SK-N-SH (cell line): ENCODE measurements at regions not wholly inside any gene's neighbourhood (a gene's known extent, or its start where the extent isn't known, plus 50 kb on each side); places are given as distances from the start of the nearest gene placed in this dataset.

Experiments used
- CTCF ChIA-PET: fragments of 300-600, 350-600 bp; formaldehyde crosslinking; extraction: SDS; loops from one replicate; lab custom pipeline; 2021; lab: Yijun Ruan, JAX
- POLR2A ChIA-PET: fragments of 350-600 bp; sonication (Branson Sonifier 250); formaldehyde crosslinking; extraction: SDS; loops from one replicate; lab custom pipeline; 2020; ENCODE audit warnings: antibody characterized with exemption, inconsistent platforms; lab: Yijun Ruan, JAX
- DNase-seq: peaks from one replicate; pipeline ENCODE4 v3.0.0; 2012
- H2AFZ ChIP-seq: fragments of 200-600 bp; sonication (generic); 2 replicates; pipeline ENCODE4 v1.8.1; 2016; ENCODE audit warnings: antibody characterized with exemption, mild to moderate bottlenecking, low read depth
- H3F3A ChIP-seq: fragments of 200-600 bp; sonication (generic); replicated peaks from 2 replicates; pipeline ENCODE3; 2016; ENCODE audit warnings: antibody characterized with exemption, mild to moderate bottlenecking; ENCODE audit not compliant: insufficient read depth
- H3K27ac ChIP-seq, 2 experiments: fragments of 200-500 bp in 1 of 2; fragments of 200-600 bp in 1 of 2; sonication (Bioruptor generic) in 1 of 2; sonication (generic), shearing (Covaris generic) in 1 of 2; 2 replicates each; pipeline versions ENCODE4 v1.5.1 to v1.6.1; 2014 to 2016; ENCODE audit warnings: low read depth in 2 of 2, inconsistent platforms in 1 of 2, low read length in 1 of 2, mild to moderate bottlenecking in 1 of 2, mixed read lengths in 1 of 2
- H3K27me3 ChIP-seq: fragments of 200-600 bp; sonication (generic), shearing (Covaris generic); 2 replicates; pipeline ENCODE4 v1.6.1; 2016; ENCODE audit warnings: mixed run types; ENCODE audit not compliant: insufficient read depth
- H3K36me3 ChIP-seq, 2 experiments: fragments of 200-500 bp in 1 of 2; fragments of 200-600 bp in 1 of 2; sonication (Bioruptor generic) in 1 of 2; sonication (generic) in 1 of 2; replicated peaks in 1 of 2; 2 replicates each; pipeline versions ENCODE3 to v1.5.1; 2014 to 2016; ENCODE audit warnings: low read length in 1 of 2, mild to moderate bottlenecking in 1 of 2; ENCODE audit not compliant: insufficient read depth in 2 of 2, control insufficient read depth in 1 of 2
- H3K4me1 ChIP-seq, 2 experiments: fragments of 200-500 bp in 1 of 2; fragments of 200-600 bp in 1 of 2; sonication (Bioruptor generic) in 1 of 2; sonication (generic), shearing (Covaris generic) in 1 of 2; 2 replicates each; pipeline versions ENCODE4 v1.5.1 to v1.6.1; 2014 to 2016; ENCODE audit warnings: low read depth in 1 of 2, low read length in 1 of 2, mixed run types in 1 of 2; ENCODE audit not compliant: insufficient read depth in 2 of 2, control insufficient read depth in 1 of 2
- H3K4me2 ChIP-seq: fragments of 200-600 bp; sonication (generic), shearing (Covaris generic); 2 replicates; pipeline ENCODE4 v1.6.1; 2017; ENCODE audit warnings: mixed run types
- H3K4me3 ChIP-seq, 2 experiments: fragments of 200-500 bp in 1 of 2; fragments of 200-600 bp in 1 of 2; sonication (Bioruptor generic) in 1 of 2; sonication (generic), shearing (Covaris generic) in 1 of 2; 2 replicates each; pipeline versions ENCODE4 v1.5.1 to v1.8.1; 2014 to 2016; ENCODE audit warnings: low read depth in 2 of 2, inconsistent platforms in 1 of 2, low read length in 1 of 2, mild to moderate bottlenecking in 1 of 2, mixed read lengths in 1 of 2, moderate library complexity in 1 of 2
- H3K79me2 ChIP-seq: fragments of 200-600 bp; sonication (generic); 2 replicates; pipeline ENCODE4 v1.8.1; 2017; ENCODE audit warnings: mild to moderate bottlenecking; ENCODE audit not compliant: insufficient read depth
- H3K9ac ChIP-seq: fragments of 200-600 bp; sonication (generic); 2 replicates; pipeline ENCODE4 v1.6.1; 2017; ENCODE audit warnings: mixed run types
- H3K9me2 ChIP-seq: fragments of 200-600 bp; sonication (generic); 2 replicates; pipeline ENCODE4 v1.6.1; 2017; ENCODE audit warnings: mixed run types
- H3K9me3 ChIP-seq: fragments of 200-600 bp; sonication (generic); 2 replicates; pipeline ENCODE4 v1.6.1; 2017; ENCODE audit warnings: mixed run types, mild to moderate bottlenecking, moderate library complexity
- H4K20me1 ChIP-seq: fragments of 200-600 bp; sonication (generic); 2 replicates; pipeline ENCODE4 v1.6.1; 2017; ENCODE audit warnings: mild to moderate bottlenecking, mixed run types; ENCODE audit not compliant: insufficient read depth
- CHD2 ChIP-seq: fragments of 150-350 bp; IDR thresholded peaks from 2 replicates; pipeline ENCODE4 v1.6.1; 2018; ENCODE audit warnings: low read length; ENCODE audit not compliant: partially characterized antibody
- ELF1 ChIP-seq: IDR thresholded peaks from 2 replicates; pipeline ENCODE4 v1.4.0; 2012
- FOSL2 ChIP-seq: IDR thresholded peaks from 2 replicates; pipeline ENCODE4 v1.4.0; 2012; ENCODE audit warnings: low read depth, mild to moderate bottlenecking, moderate library complexity, borderline replicate concordance
- FOXJ3 ChIP-seq: sonication (generic); formaldehyde crosslinking; IDR thresholded peaks from 2 replicates; pipeline ENCODE4 v1.5.1; 2020; ENCODE audit warnings: mild to moderate bottlenecking, missing genetic modification reagents
- FOXM1 ChIP-seq: IDR thresholded peaks from 2 replicates; pipeline ENCODE4 v1.4.0; 2012; ENCODE audit warnings: low read depth, mild to moderate bottlenecking
- GATA2 ChIP-seq: sonication (generic); formaldehyde crosslinking; IDR thresholded peaks from 2 replicates; pipeline ENCODE4 v1.5.0; 2020; ENCODE audit warnings: mild to moderate bottlenecking, missing genetic modification reagents
- JUND ChIP-seq: IDR thresholded peaks from 2 replicates; pipeline ENCODE4 v1.4.0; 2012
- RAD21 ChIP-seq: IDR thresholded peaks from 2 replicates; pipeline ENCODE4 v1.6.1; 2012; ENCODE audit warnings: mild to moderate bottlenecking, low read length
- RCOR1 ChIP-seq: fragments of 150-350 bp; IDR thresholded peaks from 2 replicates; pipeline ENCODE4 v1.6.1; 2017; ENCODE audit warnings: antibody characterized with exemption, low read length
- RXRA ChIP-seq: IDR thresholded peaks from 2 replicates; pipeline ENCODE4 v1.4.0; 2012; ENCODE audit warnings: low read depth, mild to moderate bottlenecking, borderline replicate concordance
- SMC3 ChIP-seq: IDR thresholded peaks from 2 replicates; pipeline ENCODE4 v1.6.1; 2012; ENCODE audit warnings: low read depth, low read length, improper control_type of control experiment
- TCF12 ChIP-seq: IDR thresholded peaks from 2 replicates; pipeline ENCODE4 v1.4.0; 2012
- TEAD4 ChIP-seq: IDR thresholded peaks from 2 replicates; pipeline ENCODE4 v1.4.0; 2012; ENCODE audit warnings: mild to moderate bottlenecking, borderline replicate concordance; ENCODE audit not compliant: insufficient read depth
- WGBS: methylation state at CpG from one replicate; pipeline ENCODE4 v1.1.6; 2017; ENCODE audit warnings: low lambda C conversion rate; 5-methylcytosine and 5-hydroxymethylcytosine counted together
- TF ChIP-seq, protein P1 (sequence below): IDR thresholded peaks from 2 replicates; pipeline ENCODE4 v1.6.1; 2012; ENCODE audit warnings: mild to moderate bottlenecking, low read depth, low read length, moderate library complexity
- TF ChIP-seq, protein P2 (sequence below): IDR thresholded peaks from 2 replicates; pipeline ENCODE4 v1.4.0; 2012; ENCODE audit warnings: low read depth, borderline replicate concordance
- TF ChIP-seq, protein P3 (sequence below): fragments of 200-600 bp; sonication (generic); IDR thresholded peaks from 2 replicates; pipeline ENCODE4 v1.6.1; 2017; ENCODE audit warnings: antibody characterized with exemption, mild to moderate bottlenecking, moderate library complexity

DNA sequence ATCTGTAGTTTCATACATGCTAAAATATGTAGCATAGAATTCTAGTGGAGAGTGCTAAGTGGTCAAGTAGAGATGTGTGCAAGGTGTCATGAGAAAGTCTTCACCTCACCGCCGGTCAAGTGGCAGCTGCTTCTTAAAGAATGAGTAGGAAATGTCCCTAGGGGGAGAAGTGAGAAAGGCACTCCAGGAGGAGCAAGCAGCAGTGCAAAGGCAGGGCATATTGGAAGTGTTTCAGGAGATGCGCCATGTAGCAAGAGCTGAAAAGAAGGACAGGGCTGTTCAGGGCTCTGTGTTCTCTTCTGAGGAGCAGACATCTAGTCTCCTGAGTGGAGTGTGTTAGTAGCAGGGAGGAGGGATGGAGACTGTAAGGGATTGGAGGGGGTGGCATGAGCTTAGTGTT is 312.4 kb upstream of the SEMA6D start:
- Histone ChIP-seq H2AFZ (no peak overlapping the region), H3K27ac (no peak overlapping the region), H3F3A (no peaks in the 10 kb centered on the region), H4K20me1 (no peaks in the 10 kb centered on the region), H3K9me3 (no peaks in the 10 kb centered on the region), H3K9me2 (no peaks in the 10 kb centered on the region), H3K36me3 (no peaks in the 10 kb centered on the region), H3K79me2 (no peaks in the 10 kb centered on the region)
- TF ChIP-seq ELF1 (no peak), TEAD4 (no peak), TCF12 (no peak), SMC3 (no peak), RAD21 (no peak)
- TF ChIP-seq, protein P1, sequence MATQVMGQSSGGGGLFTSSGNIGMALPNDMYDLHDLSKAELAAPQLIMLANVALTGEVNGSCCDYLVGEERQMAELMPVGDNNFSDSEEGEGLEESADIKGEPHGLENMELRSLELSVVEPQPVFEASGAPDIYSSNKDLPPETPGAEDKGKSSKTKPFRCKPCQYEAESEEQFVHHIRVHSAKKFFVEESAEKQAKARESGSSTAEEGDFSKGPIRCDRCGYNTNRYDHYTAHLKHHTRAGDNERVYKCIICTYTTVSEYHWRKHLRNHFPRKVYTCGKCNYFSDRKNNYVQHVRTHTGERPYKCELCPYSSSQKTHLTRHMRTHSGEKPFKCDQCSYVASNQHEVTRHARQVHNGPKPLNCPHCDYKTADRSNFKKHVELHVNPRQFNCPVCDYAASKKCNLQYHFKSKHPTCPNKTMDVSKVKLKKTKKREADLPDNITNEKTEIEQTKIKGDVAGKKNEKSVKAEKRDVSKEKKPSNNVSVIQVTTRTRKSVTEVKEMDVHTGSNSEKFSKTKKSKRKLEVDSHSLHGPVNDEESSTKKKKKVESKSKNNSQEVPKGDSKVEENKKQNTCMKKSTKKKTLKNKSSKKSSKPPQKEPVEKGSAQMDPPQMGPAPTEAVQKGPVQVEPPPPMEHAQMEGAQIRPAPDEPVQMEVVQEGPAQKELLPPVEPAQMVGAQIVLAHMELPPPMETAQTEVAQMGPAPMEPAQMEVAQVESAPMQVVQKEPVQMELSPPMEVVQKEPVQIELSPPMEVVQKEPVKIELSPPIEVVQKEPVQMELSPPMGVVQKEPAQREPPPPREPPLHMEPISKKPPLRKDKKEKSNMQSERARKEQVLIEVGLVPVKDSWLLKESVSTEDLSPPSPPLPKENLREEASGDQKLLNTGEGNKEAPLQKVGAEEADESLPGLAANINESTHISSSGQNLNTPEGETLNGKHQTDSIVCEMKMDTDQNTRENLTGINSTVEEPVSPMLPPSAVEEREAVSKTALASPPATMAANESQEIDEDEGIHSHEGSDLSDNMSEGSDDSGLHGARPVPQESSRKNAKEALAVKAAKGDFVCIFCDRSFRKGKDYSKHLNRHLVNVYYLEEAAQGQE: no peak
- TF ChIP-seq, all 33 proteins: peak for 0
- ChIA-PET POLR2A (no interaction called here), CTCF (interaction anchor here (1.4 to 3.1 kb wide), 4 partner anchors 14 to 307 kb away, joined by 3 to 12 read pairs (median 4); no protein-coding TSS in a partner anchor)
- H3K4me3 ChIP-seq: no peak overlapping the region
- H3K9ac ChIP-seq: no peak overlapping the region
- WGBS: 71% methylated on average over 3 of the region's 3 CpGs
- H3K4me1 ChIP-seq: peaks cover 0 to 6% of the 10 kb centered on the region in 2 experiments; a peak in 2 of 4 replicates
- H3K4me2 ChIP-seq: no peak overlapping the region
- DNase-seq: no peak
- H3K27me3 ChIP-seq: no peaks in the 10 kb centered on the region

DNA sequence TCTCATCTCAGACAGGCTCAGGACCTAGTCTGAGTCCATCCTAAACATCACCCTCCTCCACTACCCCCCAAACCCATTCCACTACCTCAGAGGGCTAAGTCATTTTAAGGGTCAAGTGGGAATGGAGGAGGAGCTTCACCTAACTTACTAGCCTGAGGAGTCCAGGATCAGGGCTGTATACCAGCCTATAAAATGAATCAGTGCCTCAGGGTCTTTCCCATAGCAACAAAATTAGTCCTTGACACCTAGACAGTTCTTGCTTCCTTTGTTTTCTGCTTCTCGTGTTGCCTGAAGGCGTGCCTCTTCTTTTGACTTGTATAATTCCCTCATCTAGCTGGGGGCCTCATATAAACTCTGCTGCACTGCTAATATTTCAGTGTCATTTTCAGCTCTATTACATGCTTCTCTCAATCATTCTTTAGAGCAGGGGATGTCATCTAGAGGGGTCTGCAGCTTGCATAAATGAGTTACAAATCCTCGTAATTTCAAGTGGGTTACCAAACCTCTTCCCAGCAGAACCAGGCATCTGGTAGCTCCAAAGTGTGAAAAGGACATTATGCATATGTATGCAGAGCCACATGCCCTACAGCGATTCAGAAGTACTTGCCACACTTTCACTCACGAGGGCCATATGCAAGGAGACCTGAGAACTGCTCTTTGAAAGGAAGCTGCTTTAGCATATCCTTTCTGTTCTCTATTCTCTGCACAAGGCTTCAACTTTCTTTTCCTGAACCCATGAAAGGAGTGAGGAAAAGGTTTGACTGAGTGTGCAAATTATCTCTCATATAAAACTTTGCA is 311.7 kb upstream of the SEMA6D start:
- CTCF ChIA-PET: interaction anchor here (0.7 to 3.1 kb wide), 5 partner anchors 13 to 306 kb away, joined by 3 to 12 read pairs (median 3); no protein-coding TSS in a partner anchor
- POLR2A ChIA-PET: no interaction called here
- TF ChIP-seq CHD2 (no peak), SMC3 (no peak), FOXJ3 (CRISPR knock-in tag) (no peak), FOSL2 (no peak), ELF1 (no peak), JUND (no peak), TEAD4 (no peak), RXRA (no peak), GATA2 (CRISPR knock-in tag) (no peak), RCOR1 (no peak), FOXM1 (no peak)
- TF ChIP-seq, protein P2, sequence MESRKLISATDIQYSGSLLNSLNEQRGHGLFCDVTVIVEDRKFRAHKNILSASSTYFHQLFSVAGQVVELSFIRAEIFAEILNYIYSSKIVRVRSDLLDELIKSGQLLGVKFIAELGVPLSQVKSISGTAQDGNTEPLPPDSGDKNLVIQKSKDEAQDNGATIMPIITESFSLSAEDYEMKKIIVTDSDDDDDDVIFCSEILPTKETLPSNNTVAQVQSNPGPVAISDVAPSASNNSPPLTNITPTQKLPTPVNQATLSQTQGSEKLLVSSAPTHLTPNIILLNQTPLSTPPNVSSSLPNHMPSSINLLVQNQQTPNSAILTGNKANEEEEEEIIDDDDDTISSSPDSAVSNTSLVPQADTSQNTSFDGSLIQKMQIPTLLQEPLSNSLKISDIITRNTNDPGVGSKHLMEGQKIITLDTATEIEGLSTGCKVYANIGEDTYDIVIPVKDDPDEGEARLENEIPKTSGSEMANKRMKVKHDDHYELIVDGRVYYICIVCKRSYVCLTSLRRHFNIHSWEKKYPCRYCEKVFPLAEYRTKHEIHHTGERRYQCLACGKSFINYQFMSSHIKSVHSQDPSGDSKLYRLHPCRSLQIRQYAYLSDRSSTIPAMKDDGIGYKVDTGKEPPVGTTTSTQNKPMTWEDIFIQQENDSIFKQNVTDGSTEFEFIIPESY: no peak
- TF ChIP-seq, protein P3, sequence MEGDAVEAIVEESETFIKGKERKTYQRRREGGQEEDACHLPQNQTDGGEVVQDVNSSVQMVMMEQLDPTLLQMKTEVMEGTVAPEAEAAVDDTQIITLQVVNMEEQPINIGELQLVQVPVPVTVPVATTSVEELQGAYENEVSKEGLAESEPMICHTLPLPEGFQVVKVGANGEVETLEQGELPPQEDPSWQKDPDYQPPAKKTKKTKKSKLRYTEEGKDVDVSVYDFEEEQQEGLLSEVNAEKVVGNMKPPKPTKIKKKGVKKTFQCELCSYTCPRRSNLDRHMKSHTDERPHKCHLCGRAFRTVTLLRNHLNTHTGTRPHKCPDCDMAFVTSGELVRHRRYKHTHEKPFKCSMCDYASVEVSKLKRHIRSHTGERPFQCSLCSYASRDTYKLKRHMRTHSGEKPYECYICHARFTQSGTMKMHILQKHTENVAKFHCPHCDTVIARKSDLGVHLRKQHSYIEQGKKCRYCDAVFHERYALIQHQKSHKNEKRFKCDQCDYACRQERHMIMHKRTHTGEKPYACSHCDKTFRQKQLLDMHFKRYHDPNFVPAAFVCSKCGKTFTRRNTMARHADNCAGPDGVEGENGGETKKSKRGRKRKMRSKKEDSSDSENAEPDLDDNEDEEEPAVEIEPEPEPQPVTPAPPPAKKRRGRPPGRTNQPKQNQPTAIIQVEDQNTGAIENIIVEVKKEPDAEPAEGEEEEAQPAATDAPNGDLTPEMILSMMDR: no peak

More for the DNA sequence above, 311.7 kb upstream of the SEMA6D start:
- Histone ChIP-seq H3K4me3 (no peak overlapping the region), H3K27ac (no peak overlapping the region), H4K20me1 (no peaks in the 10 kb centered on the region), H3K9me2 (no peaks in the 10 kb centered on the region), H3F3A (no peaks in the 10 kb centered on the region), H3K27me3 (no peaks in the 10 kb centered on the region), H3K4me2 (no peak overlapping the region), H2AFZ (no peak overlapping the region), H3K4me1 (peaks cover 0 to 6% of the 10 kb centered on the region in 2 experiments; a peak in 2 of 4 replicates), H3K9ac (no peak overlapping the region), H3K9me3 (no peaks in the 10 kb centered on the region), H3K79me2 (no peaks in the 10 kb centered on the region), H3K36me3 (no peaks in the 10 kb centered on the region)
- WGBS: 33% methylated on average over 5 of the region's 5 CpGs
- no peak for DNase-seq
